NB4 (cell line): ENCODE measurements at regions not wholly inside any gene's neighbourhood (a gene's known extent, or its start where the extent isn't known, plus 50 kb on each side); places are given as distances from the start of the nearest gene placed in this dataset.

Source experiments
- DNase-seq: peaks from one replicate; pipeline ENCODE4 v3.0.0; 2010; ENCODE audit warnings: low read depth
- H3K4me3 ChIP-seq: one replicate; pipeline ENCODE4 v1.5.1; 2011; ENCODE audit warnings: mild to moderate bottlenecking, low read depth, low read length, moderate library complexity
- CTCF ChIP-seq: IDR thresholded peaks from one replicate; pipeline ENCODE4 v1.5.1; 2012; ENCODE audit warnings: low read depth, low read length
- MYC ChIP-seq: IDR thresholded peaks from 2 replicates; pipeline ENCODE4 v1.6.1; 2011; ENCODE audit warnings: low read depth, low read length
- POLR2A ChIP-seq: IDR thresholded peaks from 2 replicates; pipeline ENCODE4 v1.6.1; 2011; ENCODE audit warnings: mild to moderate bottlenecking; ENCODE audit not compliant: insufficient read length; ENCODE audit errors: extremely low read depth
- TF ChIP-seq, protein P1 (sequence below): IDR thresholded peaks from 2 replicates; pipeline ENCODE4 v1.6.1; 2011; ENCODE audit warnings: low read depth, low read length

DNA sequence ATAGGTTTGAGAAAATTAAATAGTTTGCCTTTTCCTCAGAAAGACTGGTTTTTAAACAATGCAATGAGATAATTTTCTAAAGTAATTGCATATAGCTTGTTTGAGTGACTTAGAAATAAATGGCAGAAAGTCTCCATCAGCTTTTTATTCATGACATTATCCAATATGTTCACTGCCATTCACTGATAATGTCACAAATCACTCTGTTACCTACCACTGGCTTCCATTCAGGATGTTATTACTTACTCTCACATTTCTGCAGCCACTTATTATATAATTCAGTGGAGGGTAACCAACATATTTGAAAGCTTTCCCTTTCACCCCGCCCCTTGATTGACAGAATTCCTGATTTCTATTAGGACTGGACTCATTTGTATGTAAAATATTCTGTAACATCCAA, 1583.5 kb downstream of the PCDH18 start:
- TF ChIP-seq CTCF (no peak), POLR2A (no peak), MYC (no peak)
- TF ChIP-seq, protein P1, sequence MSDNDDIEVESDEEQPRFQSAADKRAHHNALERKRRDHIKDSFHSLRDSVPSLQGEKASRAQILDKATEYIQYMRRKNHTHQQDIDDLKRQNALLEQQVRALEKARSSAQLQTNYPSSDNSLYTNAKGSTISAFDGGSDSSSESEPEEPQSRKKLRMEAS = no peak
- no peak for DNase-seq
- H3K4me3 ChIP-seq = no peak overlapping the region

DNA sequence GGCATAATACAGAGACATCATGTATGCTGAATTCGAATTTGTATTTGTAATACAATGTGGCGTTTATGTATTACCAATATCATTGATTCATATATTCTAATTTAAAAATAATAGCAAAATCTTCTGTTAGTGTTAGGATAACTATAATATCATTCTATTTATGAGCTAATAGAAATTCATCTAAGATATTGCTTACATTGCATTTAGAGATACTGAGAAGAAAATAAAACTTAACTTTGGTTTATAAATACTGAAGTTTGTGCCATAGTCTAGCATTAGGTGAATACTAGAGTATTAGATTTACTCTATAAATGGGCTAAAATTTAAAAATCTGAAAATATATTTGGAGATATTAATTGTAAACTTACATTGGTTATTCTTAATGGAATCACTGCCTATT, 1590.6 kb downstream of the PCDH18 start:
- TF ChIP-seq, protein P1 = no peak
- no peak for TF ChIP-seq POLR2A
- no peak for TF ChIP-seq MYC
- no peak for TF ChIP-seq CTCF
- H3K4me3 ChIP-seq = no peak overlapping the region
- DNase-seq = no peak

- TF ChIP-seq POLR2A (no peak), CTCF (no peak), MYC (no peak)
- TF ChIP-seq, protein P1 = no peak
- no peak overlapping the region for H3K4me3 ChIP-seq
- DNase-seq = no peak
Observed at GRCh38 chr4:135934026-135934425, 1598.3 kb downstream of the PCDH18 start.

- DNase-seq = no peak
- TF ChIP-seq MYC = no peak
- TF ChIP-seq, protein P1 = no peak
- TF ChIP-seq POLR2A = no peak
- TF ChIP-seq CTCF = no peak
- H3K4me3 ChIP-seq = no peak overlapping the region
Observed at GRCh38 chr4:135927651-135928050, 1604.6 kb downstream of the PCDH18 start.

GRCh38 chr4:135921081-135921480, 1611.2 kb downstream of the PCDH18 start:
- DNase-seq = no peak
- TF ChIP-seq MYC (no peak), CTCF (no peak), POLR2A (no peak)
- TF ChIP-seq, protein P1 = no peak

DNA sequence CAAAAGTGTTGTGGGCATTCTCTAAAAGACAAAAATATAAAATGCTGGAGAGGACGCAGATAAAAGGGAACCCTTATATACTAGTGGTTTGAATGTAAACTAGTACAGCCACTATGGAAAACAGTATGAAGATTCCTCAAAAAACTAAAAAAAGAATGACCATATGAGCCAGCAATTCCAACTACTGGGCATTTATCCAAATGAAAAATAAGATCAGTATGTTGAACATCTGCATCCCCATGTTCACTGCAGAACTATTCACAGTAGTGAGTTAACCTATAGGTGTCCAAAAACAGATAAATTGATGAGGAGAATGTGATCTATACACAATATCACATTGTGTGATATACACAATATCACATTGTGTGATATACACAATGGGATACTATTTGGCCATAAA, 1615.3 kb downstream of the PCDH18 start:
- no peak for DNase-seq
- H3K4me3 ChIP-seq = no peak overlapping the region
- TF ChIP-seq POLR2A (no peak), MYC (no peak), CTCF (no peak)
- TF ChIP-seq, protein P1 = no peak

More at GRCh38 chr4:135921081-135921480, 1611.2 kb downstream of the PCDH18 start:
- H3K4me3 ChIP-seq = no peak overlapping the region
